H1 (cell line): ENCODE measurements at regions not wholly inside any gene's neighbourhood (a gene's known extent, or its start where the extent isn't known, plus 50 kb on each side); places are given as distances from the start of the nearest gene placed in this dataset.

Experiments
- CTCF ChIA-PET: fragments of 300-600 bp; sonication (Branson Sonifier 250); formaldehyde crosslinking; loops from one replicate; lab custom pipeline; 2021; ENCODE audit not compliant: partially characterized antibody; lab: Charles Lee
- POLR2A ChIA-PET: fragments of 300-600 bp; sonication (Branson Sonifier 250); formaldehyde crosslinking; loops from one replicate; lab custom pipeline; 2021; ENCODE audit warnings: inconsistent platforms; ENCODE audit not compliant: partially characterized antibody; lab: Charles Lee
- DNase-seq, 2 experiments: peaks; one replicate each; pipeline versions ENCODE4 v3.0.0 to v3.0.0-alpha.2; 2010 to 2022; ENCODE audit warnings: low spot score in 2 of 2, low read depth in 1 of 2, mixed read lengths in 1 of 2
- FAIRE-seq: peaks from 2 replicates; lab custom pipeline; 2011; peaks lifted over from hg19 to GRCh38; lab: Jason Lieb, UNC
- H2AFZ ChIP-seq: 2 replicates; pipeline ENCODE4 v1.8.1; 2012; ENCODE audit warnings: low read length, inconsistent platforms
- H2AK5ac ChIP-seq: 2 replicates; pipeline ENCODE4 v1.6.1; 2013; ENCODE audit warnings: low read depth, low read length
- H2BK120ac ChIP-seq: replicated peaks from 2 replicates; pipeline ENCODE3; 2013; ENCODE audit warnings: low read depth, low read length, inconsistent platforms
- H2BK12ac ChIP-seq: 2 replicates; pipeline ENCODE4 v1.6.1; 2013; ENCODE audit warnings: low read depth, low read length
- H2BK15ac ChIP-seq: 2 replicates; pipeline ENCODE4 v1.6.1; 2013; ENCODE audit warnings: low read length
- H2BK20ac ChIP-seq: 2 replicates; pipeline ENCODE4 v1.6.1; 2013; ENCODE audit warnings: low read length
- H2BK5ac ChIP-seq: 2 replicates; pipeline ENCODE4 v1.6.1; 2013; ENCODE audit warnings: low read depth, low read length
- H3K14ac ChIP-seq: 2 replicates; pipeline ENCODE4 v1.6.1; 2013; ENCODE audit warnings: inconsistent platforms; ENCODE audit not compliant: insufficient read length
- H3K18ac ChIP-seq: 2 replicates; pipeline ENCODE4 v1.6.1; 2013; ENCODE audit warnings: low read length; ENCODE audit errors: extremely low read depth
- H3K23ac ChIP-seq: 2 replicates; pipeline ENCODE4 v1.6.1; 2013; ENCODE audit warnings: inconsistent platforms; ENCODE audit not compliant: insufficient read length
- H3K23me2 ChIP-seq: 2 replicates; pipeline ENCODE4 v1.6.1; 2013; ENCODE audit warnings: low read depth, low read length
- H3K27ac ChIP-seq: 2 replicates; pipeline ENCODE4 v1.6.1; 2011; ENCODE audit warnings: low read depth, low read length, inconsistent platforms
- H3K27me3 ChIP-seq, 4 experiments: replicated peaks in 1 of 4; 1 replicate in 1 of 4; 2 replicates in 3 of 4; pipeline versions ENCODE4 v1.6.1 to v1.8.1; 2011 to 2013; ENCODE audit warnings: low read length in 3 of 4, mild to moderate bottlenecking in 3 of 4, inconsistent platforms in 2 of 4, mixed read lengths in 2 of 4, moderate library complexity in 1 of 4; ENCODE audit not compliant: control insufficient read depth in 3 of 4, insufficient read depth in 3 of 4; ENCODE audit errors: extremely low read depth in 1 of 4
- H3K36me3 ChIP-seq, 4 experiments: 2 replicates each; pipeline versions ENCODE4 v1.6.1 to v1.8.1; 2011 to 2013; ENCODE audit warnings: mild to moderate bottlenecking in 4 of 4, low read length in 3 of 4, moderate library complexity in 2 of 4, control low read depth in 1 of 4, inconsistent platforms in 1 of 4; ENCODE audit not compliant: insufficient read depth in 4 of 4, control insufficient read depth in 2 of 4
- H3K4ac ChIP-seq: replicated peaks from 2 replicates; pipeline ENCODE3; 2013; ENCODE audit warnings: low read length, low read depth, mixed read lengths, inconsistent platforms; ENCODE audit not compliant: insufficient read length
- H3K4me1 ChIP-seq, 4 experiments: replicated peaks in 1 of 4; 1 replicate in 1 of 4; 2 replicates in 3 of 4; pipeline versions ENCODE4 v1.6.1 to v1.8.1; 2011 to 2013; ENCODE audit warnings: low read length in 3 of 4, inconsistent platforms in 2 of 4, mixed read lengths in 1 of 4; ENCODE audit not compliant: insufficient read depth in 4 of 4, control insufficient read depth in 3 of 4
- H3K4me2 ChIP-seq, 2 experiments: 2 replicates each; pipeline versions ENCODE4 v1.6.1 to v1.8.1; 2011 to 2013; ENCODE audit warnings: low read depth in 2 of 2, low read length in 2 of 2, control low read depth in 1 of 2, inconsistent platforms in 1 of 2, mild to moderate bottlenecking in 1 of 2; ENCODE audit not compliant: insufficient read depth in 1 of 2
- H3K4me3 ChIP-seq, 4 experiments: fragments of 200-600, 300-600 bp in 1 of 4; sonication (generic), shearing (Covaris generic), sonication (Bioruptor Twin) in 1 of 4; 2 replicates each; pipeline versions ENCODE4 v1.5.1 to v1.8.1; 2011 to 2016; ENCODE audit warnings: low read length in 4 of 4, low read depth in 3 of 4, control low read depth in 2 of 4, inconsistent platforms in 2 of 4, mild to moderate bottlenecking in 2 of 4, mixed read lengths in 1 of 4, moderate library complexity in 1 of 4; ENCODE audit not compliant: insufficient read depth in 2 of 4; ENCODE audit errors: extremely low read depth in 1 of 4
- H3K56ac ChIP-seq: replicated peaks from 2 replicates; pipeline ENCODE3; 2013; ENCODE audit warnings: low read depth, mild to moderate bottlenecking, mixed read lengths, low read length, inconsistent platforms; ENCODE audit not compliant: insufficient read length
- H3K79me1 ChIP-seq: 2 replicates; pipeline ENCODE4 v1.6.1; 2013; ENCODE audit warnings: low read depth, low read length, control low read depth
- H3K79me2 ChIP-seq, 2 experiments: 2 replicates each; pipeline versions ENCODE4 v1.6.1 to v1.8.1; 2012 to 2013; ENCODE audit warnings: low read length in 2 of 2, mild to moderate bottlenecking in 2 of 2, inconsistent platforms in 1 of 2; ENCODE audit not compliant: insufficient read depth in 2 of 2, control insufficient read depth in 1 of 2
- H3K9ac ChIP-seq, 4 experiments: replicated peaks in 1 of 4; 1 replicate in 1 of 4; 2 replicates in 3 of 4; pipeline versions ENCODE4 v1.6.1 to v1.8.1; 2011 to 2013; ENCODE audit warnings: low read depth in 3 of 4, low read length in 3 of 4, control low read depth in 2 of 4, mild to moderate bottlenecking in 2 of 4, moderate library complexity in 2 of 4, inconsistent platforms in 1 of 4; ENCODE audit errors: extremely low read depth in 1 of 4
- H3K9me3 ChIP-seq, 2 experiments: 2 replicates each; pipeline versions ENCODE4 v1.6.1 to v1.8.1; 2012 to 2013; ENCODE audit warnings: mild to moderate bottlenecking in 2 of 2, moderate library complexity in 2 of 2, control low read depth in 1 of 2, inconsistent platforms in 1 of 2, low read depth in 1 of 2, low read length in 1 of 2, mixed read lengths in 1 of 2; ENCODE audit not compliant: insufficient read depth in 2 of 2
- H4K20me1 ChIP-seq, 2 experiments: replicated peaks in 1 of 2; 2 replicates each; pipeline versions ENCODE3 to v1.8.1; 2011 to 2013; ENCODE audit warnings: inconsistent platforms in 2 of 2, low read length in 2 of 2, mild to moderate bottlenecking in 1 of 2; ENCODE audit not compliant: insufficient read depth in 2 of 2, control insufficient read depth in 1 of 2
- H4K5ac ChIP-seq: 2 replicates; pipeline ENCODE4 v1.6.1; 2013; ENCODE audit warnings: low read length, low read depth, mixed read lengths, inconsistent platforms; ENCODE audit not compliant: insufficient read length
- H4K8ac ChIP-seq: 2 replicates; pipeline ENCODE4 v1.8.0; 2013; ENCODE audit warnings: mild to moderate bottlenecking, moderate library complexity, low read length, inconsistent platforms; ENCODE audit not compliant: insufficient read depth; ENCODE audit errors: extremely low read depth
- H4K91ac ChIP-seq: replicated peaks from 2 replicates; pipeline ENCODE3; 2013; ENCODE audit warnings: low read length, mixed read lengths, inconsistent platforms; ENCODE audit not compliant: insufficient read length
- ASH2L ChIP-seq: fragments of 200-600, 300-600 bp; sonication (generic); IDR thresholded peaks from one replicate; pipeline ENCODE4 v1.7.1; 2017; ENCODE audit warnings: low read length
- BACH1 ChIP-seq: IDR thresholded peaks from 2 replicates; pipeline ENCODE4 v1.6.1; 2012; ENCODE audit warnings: low read length, improper control_type of control experiment
- BRCA1 ChIP-seq: IDR thresholded peaks from 2 replicates; pipeline ENCODE4 v1.6.1; 2012; ENCODE audit warnings: low read depth, low read length, improper control_type of control experiment
- CTBP2 ChIP-seq: IDR thresholded peaks from 2 replicates; pipeline ENCODE4 v1.7.0; 2011; ENCODE audit warnings: borderline replicate concordance, mild to moderate bottlenecking, moderate library complexity, mixed read lengths, low read length; ENCODE audit not compliant: insufficient read depth, insufficient read length
- POLR2A ChIP-seq, 2 experiments: IDR thresholded peaks; 1 replicate in 1 of 2; 2 replicates in 1 of 2; pipeline ENCODE4 v1.6.1; 2011; ENCODE audit warnings: low read depth in 2 of 2, low read length in 2 of 2, mild to moderate bottlenecking in 2 of 2; ENCODE audit errors: control extremely low read depth in 1 of 2
- RXRA ChIP-seq: IDR thresholded peaks from 2 replicates; pipeline ENCODE4 v1.6.1; 2011; ENCODE audit warnings: low read depth, mild to moderate bottlenecking, low read length, moderate library complexity; ENCODE audit not compliant: insufficient read depth
- SP2 ChIP-seq: IDR thresholded peaks from 2 replicates; pipeline ENCODE4 v1.6.1; 2012; ENCODE audit warnings: mild to moderate bottlenecking, low read length, inconsistent platforms
- TBP ChIP-seq: IDR thresholded peaks from 2 replicates; pipeline ENCODE4 v1.6.1; 2011; ENCODE audit warnings: low read depth, low read length, improper control_type of control experiment
- YY1 ChIP-seq: IDR thresholded peaks from 2 replicates; pipeline ENCODE4 v1.6.1; 2011; ENCODE audit warnings: low read depth, mild to moderate bottlenecking, low read length
- WGBS, 2 experiments: shearing (Covaris generic) in 1 of 2; methylation state at CpG; one replicate each; pipeline versions ENCODE4 v1.1.6 to v1.1.7; 2013 to 2015; ENCODE audit warnings: low lambda C conversion rate in 2 of 2, mixed read lengths in 2 of 2, inconsistent platforms in 1 of 2, low coverage in 1 of 2, missing lambda C conversion rate in 1 of 2; ENCODE audit not compliant: insufficient replicate concordance in 2 of 2, insufficient coverage in 1 of 2, insufficient read length in 1 of 2; ENCODE audit errors: extremely low coverage in 1 of 2, missing lambda C conversion rate in 1 of 2; 5-methylcytosine and 5-hydroxymethylcytosine counted together

DNA sequence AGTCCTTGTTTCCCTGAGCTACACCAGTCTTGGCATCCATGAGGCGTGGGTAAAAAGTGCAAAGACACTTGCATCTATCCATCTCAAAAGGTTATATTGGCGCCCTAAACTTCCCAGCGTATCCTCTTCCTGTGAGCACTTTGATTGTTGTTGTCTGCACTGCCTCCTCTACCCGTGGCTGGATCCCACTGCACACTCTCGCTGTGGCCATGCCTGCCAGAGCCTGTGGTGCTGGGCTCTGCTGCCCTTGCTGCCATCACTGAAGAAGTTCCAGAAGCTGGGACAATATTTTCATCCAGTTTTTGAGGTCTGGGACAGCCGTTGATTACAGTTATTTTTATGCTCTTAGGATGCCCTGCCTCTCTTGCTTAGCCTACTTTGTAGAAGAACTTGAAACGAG lies 85.3 kb upstream of the PCGF5 start:
- Histone ChIP-seq H3K9ac (no peak overlapping the region), H4K20me1 (no peaks in the 10 kb centered on the region), H3K4ac (no peak overlapping the region), H3K4me3 (no peak overlapping the region), H4K8ac (no peak overlapping the region), H2BK5ac (no peak overlapping the region), H3K14ac (no peak overlapping the region), H3K56ac (no peak overlapping the region), H3K27me3 (no peaks in the 10 kb centered on the region), H3K27ac (no peak overlapping the region), H2BK15ac (no peak overlapping the region), H3K23me2 (no peaks in the 10 kb centered on the region; the same call in 1 of the 2 replicates), H3K18ac (no peak overlapping the region), H2AK5ac (no peak overlapping the region), H4K91ac (no peak overlapping the region), H2BK12ac (no peak overlapping the region), H3K4me1 (no peaks in the 10 kb centered on the region), H3K9me3 (no peaks in the 10 kb centered on the region), H3K36me3 (no peaks in the 10 kb centered on the region), H3K23ac (no peak overlapping the region), H3K4me2 (no peak overlapping the region), H3K79me2 (no peaks in the 10 kb centered on the region), H2BK120ac (no peak overlapping the region)
- no peak for FAIRE-seq
- CTCF ChIA-PET = interaction anchor here (0.9 to 1.7 kb wide), 3 partner anchors 15 to 129 kb away, joined by 3 read pairs; no protein-coding TSS in a partner anchor
- POLR2A ChIA-PET = interaction anchor here (1.4 kb wide), 1 partner anchor 20 kb away, joined by 3 read pairs; no protein-coding TSS in a partner anchor
- TF ChIP-seq RXRA (no peak), SP2 (no peak), CTBP2 (no peak), YY1 (no peak), BACH1 (no peak), TBP (no peak), ASH2L (no peak), POLR2A (IDR thresholded peaks at IDR 0.05; ENCODE audit: control extremely low read depth in 1 of 2, low read depth in 2 of 2, low read length in 2 of 2) (no peak), BRCA1 (no peak)
- TF ChIP-seq, all 59 proteins: peak for 0
- DNase-seq = no peak
- Histone ChIP-seq H3K79me1 (no peaks in the 10 kb centered on the region), H4K5ac (no peak overlapping the region), H2BK20ac (no peak overlapping the region), H2AFZ (peak overlapping the region; percentile 19; the same call in 1 of the 2 replicates)
- 84% methylated on average over 7 of the region's 7 CpGs; no CpG with 5 or more reads in 1 of the 2 experiments for WGBS, 2 experiments
